Naive B cell (primary cell): ENCODE measurements at regions not wholly inside any gene's neighbourhood (a gene's known extent, or its start where the extent isn't known, plus 50 kb on each side); places are given as distances from the start of the nearest gene placed in this dataset.
A peak's percentile ranks its signal among the peaks of the same experiment; 100 is the strongest.

ENCODE experiments used
- ATAC-seq, 2 donors: fragments of 150-1000 bp; cut with Tn5 transposase; 2 replicates each; pipeline ENCODE4 v1.10.0; 2021; ENCODE audit warnings: low read depth in 2 of 2, mild to moderate bottlenecking in 2 of 2, moderate library complexity in 2 of 2
- DNase-seq: peaks from one replicate; pipeline ENCODE4 v3.0.0; 2022
- H3K27ac Mint-ChIP-seq, 6 donors: one replicate each; pipeline ENCODE4 v1.8.0; 2020 to 2022; ENCODE audit warnings: mild to moderate bottlenecking in 6 of 6, mixed read lengths in 6 of 6, moderate library complexity in 5 of 6, inconsistent platforms in 2 of 6
- H3K27me3 Mint-ChIP-seq, 3 donors: one replicate each; pipeline ENCODE4 v1.8.0; 2021 to 2022; ENCODE audit warnings: mixed read lengths in 3 of 3, mild to moderate bottlenecking in 1 of 3
- H3K36me3 Mint-ChIP-seq, 2 donors: one replicate each; pipeline ENCODE4 v1.8.0; 2020 to 2022; ENCODE audit warnings: mixed read lengths in 2 of 2, inconsistent platforms in 1 of 2, mild to moderate bottlenecking in 1 of 2
- H3K4me1 Mint-ChIP-seq, 3 donors: one replicate each; pipeline ENCODE4 v1.8.0; 2020 to 2022; ENCODE audit warnings: mixed read lengths in 3 of 3, inconsistent platforms in 1 of 3, mild to moderate bottlenecking in 1 of 3, moderate library complexity in 1 of 3
- H3K4me3 Mint-ChIP-seq, 8 donors: one replicate each; pipeline ENCODE4 v1.8.0; 2020 to 2022; ENCODE audit warnings: mild to moderate bottlenecking in 8 of 8, mixed read lengths in 8 of 8, moderate library complexity in 8 of 8, inconsistent platforms in 2 of 8
- H3K9me3 Mint-ChIP-seq, 7 donors: one replicate each; pipeline ENCODE4 v1.8.0; 2020 to 2022; ENCODE audit warnings: mixed read lengths in 7 of 7, mild to moderate bottlenecking in 5 of 7, inconsistent platforms in 2 of 7, moderate library complexity in 1 of 7

- no peaks in the 10 kb centered on the region for H3K9me3 Mint-ChIP-seq
- peak overlapping the region in 3 of 6 donors; percentile 8 to 58 (median 51) for H3K27ac Mint-ChIP-seq
- peaks cover 0 to 7% (median 4%) of the 10 kb centered on the region in 3 donors for H3K27me3 Mint-ChIP-seq
- no peak for DNase-seq
- H3K36me3 Mint-ChIP-seq, result no peaks in the 10 kb centered on the region
- ATAC-seq, result no peak
- no peak overlapping the region for H3K4me3 Mint-ChIP-seq
- peaks cover 6 to 10% (median 8%) of the 10 kb centered on the region in 3 donors for H3K4me1 Mint-ChIP-seq
These were observed 86.2 kb upstream of the SCEL start for GRCh38 chr13:77449265-77449664.

GRCh38 chr13:77448689-77449088 is 86.8 kb upstream of the SCEL start:
- Mint-ChIP-seq H3K36me3 (no peaks in the 10 kb centered on the region), H3K27ac (peak overlapping the region in 3 of 6 donors; percentile 8 to 66 (median 53)), H3K9me3 (no peaks in the 10 kb centered on the region), H3K4me1 (peaks cover 6 to 10% (median 8%) of the 10 kb centered on the region in 3 donors), H3K4me3 (no peak overlapping the region), H3K27me3 (peaks cover 0 to 7% (median 4%) of the 10 kb centered on the region in 3 donors)
- ATAC-seq, result no peak
- no peak for DNase-seq

GRCh38 chr13:77443511-77443910 is 92.0 kb upstream of the SCEL start:
- ATAC-seq (no peak), DNase-seq (no peak)
- no peak overlapping the region for H3K27ac Mint-ChIP-seq
- no peaks in the 10 kb centered on the region for H3K36me3 Mint-ChIP-seq
- H3K4me3 Mint-ChIP-seq, result no peak overlapping the region
- peaks cover 0 to 9% (median 4%) of the 10 kb centered on the region in 7 donors for H3K9me3 Mint-ChIP-seq
- H3K27me3 Mint-ChIP-seq, result peaks cover 0 to 8% (median 4%) of the 10 kb centered on the region in 3 donors
- H3K4me1 Mint-ChIP-seq, result peaks cover 1 to 4% (median 2%) of the 10 kb centered on the region in 3 donors

- Mint-ChIP-seq H3K9me3 (peaks cover 0 to 8% (median 5%) of the 10 kb centered on the region in 7 donors), H3K36me3 (peaks cover 0 to 6% of the 10 kb centered on the region in 2 donors), H3K27ac (no peak overlapping the region), H3K27me3 (peaks cover 0 to under 1% (median 0%) of the 10 kb centered on the region in 3 donors), H3K4me3 (no peak overlapping the region), H3K4me1 (no peaks in the 10 kb centered on the region)
- ATAC-seq (no peak), DNase-seq (no peak)
These were observed 98.2 kb upstream of the SCEL start for GRCh38 chr13:77437267-77437666.

GRCh38 chr13:77434289-77434688 is 101.2 kb upstream of the SCEL start:
- no peak overlapping the region for H3K4me3 Mint-ChIP-seq
- no peak overlapping the region for H3K27ac Mint-ChIP-seq
- H3K36me3 Mint-ChIP-seq, result peaks cover 0 to 6% of the 10 kb centered on the region in 2 donors
- H3K9me3 Mint-ChIP-seq, result peaks cover 0 to 7% (median 1%) of the 10 kb centered on the region in 7 donors
- no peak for ATAC-seq
- no peak for DNase-seq
- H3K4me1 Mint-ChIP-seq, result peaks cover 6 to 9% (median 6%) of the 10 kb centered on the region in 3 donors
- H3K27me3 Mint-ChIP-seq, result no peaks in the 10 kb centered on the region

- Mint-ChIP-seq H3K27me3 (no peaks in the 10 kb centered on the region), H3K9me3 (no peaks in the 10 kb centered on the region), H3K36me3 (peaks cover 0 to 6% of the 10 kb centered on the region in 2 donors), H3K27ac (no peak overlapping the region), H3K4me1 (peaks cover 11 to 19% (median 13%) of the 10 kb centered on the region in 3 donors), H3K4me3 (no peak overlapping the region)
- ATAC-seq (no peak), DNase-seq (no peak)
These were observed 104.1 kb upstream of the SCEL start for GRCh38 chr13:77431449-77431848.

- Mint-ChIP-seq H3K27me3 (no peaks in the 10 kb centered on the region), H3K36me3 (peaks cover 0 to 4% of the 10 kb centered on the region in 2 donors), H3K4me3 (no peak overlapping the region), H3K27ac (peak overlapping the region in 1 of 6 donors; percentile 14), H3K9me3 (no peaks in the 10 kb centered on the region), H3K4me1 (peaks cover 11 to 19% (median 13%) of the 10 kb centered on the region in 3 donors)
- ATAC-seq (no peak), DNase-seq (no peak)
These were observed 103.6 kb upstream of the MYCBP2 start for GRCh38 chr13:77430377-77430951.

- Mint-ChIP-seq H3K36me3 (no peaks in the 10 kb centered on the region), H3K4me1 (peaks cover 11 to 19% (median 13%) of the 10 kb centered on the region in 3 donors), H3K27me3 (no peaks in the 10 kb centered on the region), H3K9me3 (no peaks in the 10 kb centered on the region), H3K27ac (peak overlapping the region; percentile 62 to 89 (median 84)), H3K4me3 (peak overlapping the region in 6 of 8 donors; percentile 14 to 65 (median 57))
- DNase-seq (peak; percentile 63), ATAC-seq (peak; percentile 96 to 97)
These were observed 102.6 kb upstream of the MYCBP2 start for GRCh38 chr13:77429320-77430142.

- H3K4me1 Mint-ChIP-seq, result peaks cover 13 to 19% (median 14%) of the 10 kb centered on the region in 3 donors
- no peaks in the 10 kb centered on the region for H3K27me3 Mint-ChIP-seq
- no peak for ATAC-seq
- H3K4me3 Mint-ChIP-seq, result no peak overlapping the region
- DNase-seq, result no peak
- no peaks in the 10 kb centered on the region for H3K36me3 Mint-ChIP-seq
- no peaks in the 10 kb centered on the region for H3K9me3 Mint-ChIP-seq
- H3K27ac Mint-ChIP-seq, result peak overlapping the region in 1 of 6 donors; percentile 28
These were observed 98.8 kb upstream of the MYCBP2 start for GRCh38 chr13:77425705-77426104.

- Mint-ChIP-seq H3K27ac (no peak overlapping the region), H3K9me3 (peaks cover 0 to 2% (median 0%) of the 10 kb centered on the region in 7 donors), H3K27me3 (no peaks in the 10 kb centered on the region), H3K4me3 (no peak overlapping the region), H3K36me3 (no peaks in the 10 kb centered on the region), H3K4me1 (peaks cover 0 to 3% (median 0%) of the 10 kb centered on the region in 3 donors)
- DNase-seq, result no peak
- ATAC-seq, result no peak
These were observed 96.4 kb upstream of the MYCBP2 start for GRCh38 chr13:77423296-77423695.

- no peak for DNase-seq
- Mint-ChIP-seq H3K9me3 (peaks cover 0 to 2% (median 0%) of the 10 kb centered on the region in 7 donors), H3K27ac (no peak overlapping the region), H3K4me3 (no peak overlapping the region), H3K4me1 (peaks cover 0 to 3% (median 2%) of the 10 kb centered on the region in 3 donors), H3K27me3 (no peaks in the 10 kb centered on the region), H3K36me3 (no peaks in the 10 kb centered on the region)
- no peak for ATAC-seq
These were observed 95.8 kb upstream of the MYCBP2 start for GRCh38 chr13:77422724-77423123.

GRCh38 chr13:77417897-77418296 is 91.0 kb upstream of the MYCBP2 start:
- Mint-ChIP-seq H3K4me3 (no peak overlapping the region), H3K9me3 (peaks cover 0 to 2% (median 0%) of the 10 kb centered on the region in 7 donors), H3K36me3 (no peaks in the 10 kb centered on the region), H3K27ac (no peak overlapping the region), H3K27me3 (no peaks in the 10 kb centered on the region), H3K4me1 (peaks cover 27 to 35% (median 28%) of the 10 kb centered on the region in 3 donors)
- ATAC-seq (no peak), DNase-seq (no peak)

GRCh38 chr13:77416666-77417212 is 89.8 kb upstream of the MYCBP2 start:
- H3K27me3 Mint-ChIP-seq, result no peaks in the 10 kb centered on the region
- H3K9me3 Mint-ChIP-seq, result peaks cover 0 to 2% (median 0%) of the 10 kb centered on the region in 7 donors
- peak overlapping the region in 4 of 6 donors; percentile 10 to 58 (median 46) for H3K27ac Mint-ChIP-seq
- peak overlapping the region in 1 of 8 donors; percentile 35 for H3K4me3 Mint-ChIP-seq
- H3K4me1 Mint-ChIP-seq, result peaks cover 27 to 35% (median 28%) of the 10 kb centered on the region in 3 donors
- DNase-seq, result no peak
- H3K36me3 Mint-ChIP-seq, result no peaks in the 10 kb centered on the region
- peak in 1 of 2 donors; percentile 41 for ATAC-seq
